GM19324 (cell line): ENCODE measurements at regions not wholly inside any gene's neighbourhood (a gene's known extent, or its start where the extent isn't known, plus 50 kb on each side); places are given as distances from the start of the nearest gene placed in this dataset.
A peak's percentile ranks its signal among the peaks of the same experiment; 100 is the strongest.

ENCODE experiments used
- ATAC-seq: cut with Tn5 transposase; IDR thresholded peaks from one replicate; pipeline ENCODE4 v1.9.1; 2021; ENCODE audit warnings: mild to moderate bottlenecking, moderate library complexity; ENCODE audit not compliant: unreplicated experiment, low FRiP score

- no peak for ATAC-seq
These were observed 56.1 kb upstream of the NKAIN2 start for GRCh38 chr6:123747515-123747914.

DNA sequence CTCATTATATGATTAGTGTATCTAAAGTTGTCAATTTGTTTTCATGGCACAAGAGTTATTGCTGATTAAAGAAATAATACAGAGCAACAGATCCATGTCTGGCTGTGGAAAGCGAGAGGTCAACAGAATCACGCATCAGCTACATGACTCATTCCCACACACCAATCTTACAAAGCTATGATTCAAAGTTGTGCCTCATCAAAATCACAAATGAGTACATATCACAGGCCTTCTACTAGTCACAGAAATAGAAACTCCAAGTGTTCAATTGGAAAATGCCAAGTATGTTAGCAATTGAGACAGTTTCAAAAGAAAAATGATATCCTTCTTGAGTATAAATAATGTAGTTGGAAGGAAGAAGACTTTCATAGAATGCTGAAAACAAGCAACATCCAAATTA, 57.8 kb upstream of the NKAIN2 start:
- no peak for ATAC-seq

DNA sequence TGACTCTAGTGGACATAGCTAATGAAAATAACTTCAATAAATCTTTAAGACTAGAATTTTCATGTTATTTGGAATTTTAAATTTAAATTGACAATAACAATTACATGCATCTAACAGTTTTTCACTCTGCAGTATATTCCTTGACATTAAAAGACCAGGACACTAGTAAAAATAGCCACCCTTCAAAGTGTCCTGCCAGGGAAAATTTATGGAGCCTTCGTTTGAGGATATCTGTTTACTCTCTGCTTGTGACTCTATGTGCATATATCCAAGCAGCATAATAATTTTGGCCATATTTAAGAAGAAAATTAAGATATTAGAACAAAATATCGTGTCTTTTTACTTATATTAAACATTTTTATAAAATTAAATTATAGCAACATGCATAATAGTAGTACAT, 58.8 kb upstream of the NKAIN2 start:
- no peak for ATAC-seq

DNA sequence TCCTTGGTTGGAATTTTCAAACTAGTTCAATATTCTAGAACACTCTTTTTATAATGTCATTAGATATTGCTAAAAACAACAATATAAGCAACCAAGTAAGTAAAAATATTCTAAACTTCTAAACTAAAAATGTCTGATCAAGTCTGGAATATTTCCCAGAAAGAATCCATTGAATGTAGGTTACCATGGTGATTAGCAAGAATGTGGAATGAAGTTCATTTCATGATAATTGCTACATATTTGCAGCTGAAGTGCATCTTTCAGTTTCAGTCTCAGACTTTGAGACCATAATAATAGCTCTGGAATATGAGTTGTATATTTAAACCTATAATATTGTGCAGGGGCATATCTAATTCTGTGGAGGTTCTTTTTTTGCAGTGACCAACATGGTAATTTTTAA, 61.0 kb upstream of the NKAIN2 start:
- no peak for ATAC-seq

DNA sequence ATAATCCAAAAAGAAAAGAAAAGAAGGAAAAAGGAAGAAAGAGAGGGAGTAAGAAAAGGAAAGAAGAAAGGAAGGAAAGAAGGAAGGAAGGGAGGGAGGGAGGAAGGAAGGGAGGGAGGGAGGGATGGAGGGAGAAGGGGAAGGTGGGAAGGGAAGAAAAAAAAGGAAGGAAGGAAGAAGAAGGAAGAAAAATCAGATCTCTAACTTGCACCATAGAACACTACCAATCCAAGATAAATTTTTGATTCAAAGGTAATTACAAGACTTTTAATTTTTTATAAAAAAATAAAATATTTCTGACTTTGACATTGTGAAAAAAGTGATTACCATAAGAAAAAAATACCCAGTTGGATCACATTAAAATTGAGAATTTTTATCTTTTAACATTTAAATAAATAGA, 70.5 kb upstream of the NKAIN2 start:
- ATAC-seq, result no peak

DNA sequence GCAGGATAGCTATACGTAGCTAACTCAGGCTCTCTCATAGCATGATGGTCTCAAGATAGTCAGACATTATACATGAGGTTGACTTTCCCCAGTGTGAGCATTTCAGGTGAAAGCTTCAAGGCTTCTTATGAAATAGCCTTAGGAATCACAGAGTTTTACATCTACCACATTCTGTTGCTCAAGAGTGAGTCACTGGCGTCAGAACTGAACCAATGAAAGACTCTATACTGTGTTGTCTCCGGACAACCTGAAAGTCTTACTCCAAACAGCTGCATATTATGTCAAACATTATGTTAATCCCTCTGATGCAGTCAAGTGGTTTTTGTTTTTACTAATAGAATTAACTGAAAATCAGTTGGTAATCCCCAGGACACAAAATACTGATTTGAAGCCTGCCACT, 79.8 kb upstream of the TRDN start:
- ATAC-seq, result no peak

GRCh38 chr6:123715006-123715863, 78.5 kb upstream of the TRDN start:
- peak; percentile 47 for ATAC-seq

- no peak for ATAC-seq
These were observed 76.1 kb upstream of the TRDN start for GRCh38 chr6:123712831-123713230.

DNA sequence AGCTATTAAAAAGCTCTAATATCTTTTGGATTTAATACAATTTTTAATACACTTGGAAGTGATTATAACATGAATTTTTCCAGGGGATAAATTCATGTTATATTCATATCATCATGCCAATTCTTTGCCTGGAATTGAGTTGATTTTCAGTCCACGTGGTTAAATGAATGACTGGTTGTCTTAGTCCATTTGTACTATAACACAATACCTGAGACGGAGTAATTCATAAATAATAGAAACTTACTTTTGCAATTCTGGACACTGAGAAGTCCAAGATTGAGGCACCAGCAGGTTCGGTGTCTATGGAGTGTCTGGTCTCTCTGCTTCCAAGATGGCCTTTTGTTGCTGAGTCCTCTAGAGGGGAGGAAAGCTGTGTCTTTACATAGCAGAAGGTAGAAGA, 66.2 kb upstream of the TRDN start:
- ATAC-seq, result no peak

DNA sequence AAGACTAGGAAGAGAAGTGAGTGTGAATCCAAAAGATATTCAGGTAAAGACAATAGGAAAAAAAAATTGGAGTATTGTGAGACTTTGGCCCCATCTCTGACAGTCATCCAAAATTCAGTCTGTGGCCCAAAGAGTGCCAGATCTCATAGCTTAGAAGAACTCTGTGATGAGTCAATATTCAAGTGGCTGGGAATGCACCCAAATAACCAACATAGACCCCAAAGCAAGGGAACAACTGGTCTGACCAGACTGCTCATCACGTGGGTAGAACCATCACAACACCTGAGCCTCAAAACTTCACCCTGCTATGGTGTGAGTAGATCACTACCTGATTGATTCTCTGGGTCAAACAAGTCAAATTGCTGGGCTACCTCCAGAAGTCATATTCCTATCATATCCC, 51.1 kb upstream of the TRDN start:
- no peak for ATAC-seq
